CD4-positive, alpha-beta T cell treated with Interleukin-6 at 100 ng/mL for 8 hours (primary cell): ENCODE measurements at regions not wholly inside any gene's neighbourhood (a gene's known extent, or its start where the extent isn't known, plus 50 kb on each side); places are given as distances from the start of the nearest gene placed in this dataset.

Source experiments
- DNase-seq: peaks from one replicate; pipeline ENCODE4 v3.0.0-alpha.2; 2020; ENCODE audit warnings: mixed read lengths, low spot score

GRCh38 chr12:86681060-86681459 is 424.9 kb upstream of the MGAT4C start:
- DNase-seq, result no peak

DNA sequence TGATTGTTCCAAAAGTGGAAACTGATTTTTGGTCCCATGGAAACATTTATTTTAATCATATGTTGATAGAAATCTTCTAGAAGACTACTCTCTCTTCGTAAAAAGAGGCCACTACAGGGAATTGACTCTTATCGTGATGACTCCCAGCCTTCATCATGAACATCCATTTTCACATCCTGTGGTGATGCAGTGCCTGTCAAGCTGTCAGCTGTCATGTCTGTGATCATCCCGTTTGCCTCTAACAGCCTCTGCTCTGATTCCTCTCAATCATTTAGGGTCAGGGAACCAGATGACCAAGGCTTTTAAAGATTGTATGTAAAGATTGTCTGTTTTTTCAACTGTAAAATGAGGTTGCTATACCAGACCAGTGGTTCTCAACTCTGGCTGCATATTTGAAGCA is 419.0 kb upstream of the MGAT4C start:
- DNase-seq, result no peak

- no peak for DNase-seq
Measured at GRCh38 chr12:86670986-86671385, 414.8 kb upstream of the MGAT4C start.

DNA sequence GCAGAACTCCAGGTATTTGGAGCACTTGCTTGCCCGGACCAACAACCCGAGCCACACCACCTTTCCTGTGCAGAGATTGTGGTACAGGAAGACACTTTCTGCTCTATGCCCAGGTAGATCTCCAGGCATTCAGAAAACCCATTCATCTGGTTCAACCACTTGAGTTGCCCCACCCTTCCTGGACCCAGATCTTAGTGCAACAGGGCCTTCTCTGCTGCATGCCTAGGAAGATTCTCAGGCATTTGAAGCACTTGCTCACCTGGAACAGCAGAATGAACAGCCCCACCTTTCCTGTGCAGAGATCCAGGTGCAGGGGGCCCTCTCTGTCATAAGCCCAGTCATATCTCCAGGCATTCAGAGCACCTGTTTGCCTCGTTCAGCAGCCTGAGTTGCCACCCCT is 412.8 kb upstream of the MGAT4C start:
- DNase-seq, result no peak

DNA sequence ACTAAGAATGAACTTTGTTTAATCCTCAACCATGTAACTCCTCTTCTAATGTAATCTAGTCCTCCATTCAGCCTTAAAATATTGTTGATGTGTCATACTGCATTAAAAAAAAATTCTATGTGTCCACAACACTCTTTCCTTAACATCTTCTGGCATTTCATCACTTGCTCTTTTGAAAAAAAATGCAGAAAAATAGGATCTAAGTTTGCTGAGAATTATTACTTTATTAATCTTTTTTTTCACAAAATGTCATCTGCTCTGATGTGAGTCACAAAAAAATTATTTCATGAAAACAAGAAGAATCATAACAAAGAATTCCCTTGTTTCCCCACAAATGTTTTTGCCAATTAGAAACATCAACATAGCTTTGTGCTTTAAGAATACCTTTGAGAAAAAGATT is 410.1 kb upstream of the MGAT4C start:
- no peak for DNase-seq

DNA sequence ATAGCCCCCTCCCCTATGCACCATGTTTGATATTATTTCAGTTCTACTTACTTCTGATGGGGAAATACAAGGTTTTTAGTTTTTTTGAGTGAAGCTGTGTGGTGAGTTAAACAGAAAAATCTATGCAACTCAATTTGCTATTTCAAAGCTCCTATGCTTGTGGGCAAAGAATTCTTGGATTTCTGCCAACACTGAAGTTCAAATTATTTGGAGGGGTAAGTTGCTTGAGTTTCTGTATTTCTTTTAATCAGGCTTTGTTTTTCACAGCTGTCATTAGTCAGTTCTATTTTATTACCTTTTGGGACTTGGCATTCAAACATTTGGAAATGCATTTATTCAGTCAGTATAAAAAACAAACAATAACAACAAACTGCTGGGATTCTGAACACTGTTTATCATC is 407.5 kb upstream of the MGAT4C start:
- no peak for DNase-seq

DNA sequence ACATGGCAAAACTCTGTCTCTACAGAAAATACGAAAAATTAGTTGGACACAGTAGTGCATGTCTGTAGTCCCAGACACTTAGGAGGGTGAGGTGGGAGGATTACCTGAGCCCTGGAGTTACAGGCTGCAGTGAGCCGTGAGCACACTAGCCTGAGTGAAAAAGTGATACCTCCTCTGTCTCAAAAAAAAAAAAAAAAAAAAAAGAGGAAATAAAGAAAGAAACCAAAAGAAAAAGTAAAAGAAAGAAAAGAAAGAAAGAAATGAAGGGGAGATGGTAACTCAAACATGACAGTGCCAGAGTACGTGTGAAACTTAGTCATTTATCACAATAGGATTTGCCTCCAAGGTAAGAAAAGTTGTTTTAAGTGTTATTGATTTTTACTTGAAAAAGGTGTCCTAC is 407.0 kb upstream of the MGAT4C start:
- DNase-seq, result no peak

- DNase-seq, result no peak
Measured at GRCh38 chr12:86662464-86662863, 406.3 kb upstream of the MGAT4C start.

- DNase-seq, result no peak
Measured at GRCh38 chr12:86660488-86661147, 404.4 kb upstream of the MGAT4C start.

- no peak for DNase-seq
Measured at GRCh38 chr12:86659985-86660384, 403.8 kb upstream of the MGAT4C start.

DNA sequence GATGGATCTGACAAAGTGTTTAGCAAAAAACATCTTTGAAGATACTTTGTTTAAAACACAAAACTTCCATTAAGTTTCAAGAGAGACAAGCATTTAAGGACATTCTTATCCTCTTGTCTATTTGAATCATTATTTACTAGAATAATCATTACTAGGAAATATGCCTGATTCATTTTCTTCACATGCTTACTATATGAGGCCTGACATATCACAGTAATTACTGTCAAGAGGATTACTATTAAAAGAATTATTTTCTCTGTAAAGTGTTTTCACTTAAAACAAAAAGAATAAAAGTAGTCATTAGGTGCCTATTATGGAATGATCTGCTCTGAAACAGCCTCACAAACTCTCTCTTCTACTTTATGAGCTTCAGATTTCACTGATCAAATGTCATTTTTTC is 402.1 kb upstream of the MGAT4C start:
- no peak for DNase-seq

DNA sequence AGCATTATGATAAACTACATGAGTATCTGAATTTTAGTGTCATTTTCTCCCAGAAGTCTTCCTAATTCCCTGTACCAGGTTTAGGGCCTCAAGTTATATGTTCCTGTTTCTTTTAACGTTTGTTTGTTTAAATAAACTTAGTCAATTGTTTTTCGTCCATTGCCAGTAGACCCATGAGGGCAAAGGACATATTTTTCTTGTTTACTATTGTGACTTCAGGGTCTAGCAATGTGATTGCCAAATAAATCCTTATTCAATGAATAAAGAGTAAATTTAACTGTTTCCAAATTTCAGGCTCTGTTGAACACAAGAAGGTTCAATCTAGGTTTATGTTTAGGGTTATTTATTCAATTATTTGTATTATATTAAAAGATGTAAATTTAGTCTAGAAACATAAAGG is 391.6 kb upstream of the MGAT4C start:
- DNase-seq, result no peak

GRCh38 chr12:86634456-86635410 is 378.5 kb upstream of the MGAT4C start:
- no peak for DNase-seq

GRCh38 chr12:86627001-86627400 is 370.8 kb upstream of the MGAT4C start:
- DNase-seq, result no peak

DNA sequence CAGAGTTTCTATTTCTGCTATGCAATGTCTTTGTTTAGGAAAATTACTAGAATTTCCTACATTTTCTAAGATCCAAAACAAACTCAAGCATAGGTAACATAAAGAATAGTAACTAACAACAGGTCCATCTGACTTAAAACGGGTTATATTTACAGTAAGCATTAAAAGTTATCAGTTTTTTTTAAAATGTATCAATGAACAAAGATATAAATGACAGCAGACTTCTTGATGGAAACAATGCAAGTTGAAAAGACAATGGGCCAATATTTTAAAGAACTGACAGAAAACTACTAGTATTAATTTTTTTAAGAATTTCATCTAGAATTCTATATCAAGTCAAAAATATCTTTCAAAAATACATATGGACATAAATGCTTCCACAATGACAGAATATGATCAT is 367.1 kb upstream of the MGAT4C start:
- DNase-seq, result no peak

- no peak for DNase-seq
Measured at GRCh38 chr12:86621957-86622356, 365.8 kb upstream of the MGAT4C start.

- DNase-seq, result no peak
Measured at GRCh38 chr12:86613311-86613710, 357.1 kb upstream of the MGAT4C start.

- DNase-seq, result no peak
Measured at GRCh38 chr12:86608638-86609037, 352.4 kb upstream of the MGAT4C start.

DNA sequence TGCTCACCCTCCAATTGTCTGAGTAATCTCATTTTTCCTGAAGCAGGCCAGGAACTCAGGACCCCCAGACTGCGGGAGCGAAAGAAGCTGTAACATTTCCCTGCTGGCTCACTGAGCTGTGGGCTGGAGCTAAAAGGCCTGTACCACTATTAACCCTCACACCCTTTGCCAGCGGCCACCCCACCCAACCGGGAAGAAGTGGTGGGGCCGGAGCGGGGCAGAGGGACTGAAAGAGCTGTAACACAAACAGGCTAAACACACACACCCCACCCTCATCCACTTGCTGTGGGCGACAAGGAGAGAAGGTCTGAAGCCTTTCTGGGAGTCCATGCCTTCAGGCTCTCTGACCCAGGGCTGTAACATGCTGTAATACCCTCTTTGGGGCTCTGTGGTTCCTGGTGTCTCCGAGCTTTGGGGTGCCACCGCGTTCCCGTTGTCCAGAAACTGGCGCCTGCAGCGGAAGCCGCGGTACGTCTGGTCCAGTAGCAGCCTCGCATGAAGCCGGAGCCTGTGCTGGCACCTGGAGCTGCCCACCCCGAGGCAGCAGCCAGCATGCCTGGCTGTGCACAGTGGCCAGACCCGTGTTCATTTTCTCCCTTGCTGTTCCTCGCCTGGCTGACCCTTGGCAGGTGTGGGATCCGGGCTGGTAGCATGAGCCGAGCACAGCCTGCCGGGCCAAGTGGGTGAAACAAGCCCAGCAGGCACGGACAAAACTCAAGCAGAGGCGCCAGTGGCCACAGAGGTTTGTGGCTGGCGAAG is 345.5 kb upstream of the MGAT4C start:
- DNase-seq, result no peak

DNA sequence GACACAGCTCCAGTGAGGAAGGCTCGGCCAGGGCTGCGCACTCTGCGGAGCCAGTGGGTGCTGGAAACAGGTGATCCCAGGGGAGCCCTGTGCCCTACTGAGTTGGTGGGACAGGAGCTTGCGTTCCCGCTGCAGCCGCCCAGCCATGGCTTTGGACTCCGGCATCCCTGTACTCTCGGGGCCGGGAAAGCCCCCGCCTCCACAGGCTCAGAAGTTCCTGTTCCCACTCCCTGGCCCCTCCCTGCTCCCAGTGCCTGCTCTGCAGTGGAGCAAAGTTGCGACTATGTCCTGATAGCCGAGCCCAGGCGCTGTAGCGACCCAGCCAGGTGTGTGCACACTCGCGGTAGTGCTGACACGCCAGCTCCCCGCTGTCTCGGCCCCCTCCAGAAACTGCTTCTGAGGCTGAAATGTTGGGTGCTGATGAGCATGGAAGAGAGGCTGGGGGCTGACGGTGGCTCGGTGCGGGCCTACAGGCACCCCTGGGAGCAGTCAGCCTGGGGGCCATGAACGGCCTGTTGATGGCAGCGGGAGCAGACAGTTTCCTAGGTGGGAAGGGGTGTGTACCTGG is 344.6 kb upstream of the MGAT4C start:
- DNase-seq, result no peak

DNA sequence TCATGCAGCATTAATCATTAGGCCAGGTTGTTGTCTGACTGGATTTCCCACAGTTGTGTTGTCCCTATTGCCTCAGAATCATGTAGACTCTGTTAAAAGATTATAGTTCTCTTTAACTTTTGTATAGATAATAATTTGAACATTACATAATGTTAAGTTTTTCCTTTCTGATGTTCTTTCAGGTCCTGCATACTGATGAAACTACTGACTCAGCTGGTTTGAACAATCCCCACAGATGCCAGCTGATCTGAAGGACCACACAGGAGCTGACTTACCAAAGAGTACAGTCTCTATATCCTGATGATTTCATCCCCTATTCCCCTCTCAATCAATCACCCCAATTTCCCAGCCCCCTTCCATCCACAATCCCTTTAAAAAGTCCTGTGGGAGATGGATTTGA is 341.2 kb upstream of the MGAT4C start:
- DNase-seq, result no peak

DNA sequence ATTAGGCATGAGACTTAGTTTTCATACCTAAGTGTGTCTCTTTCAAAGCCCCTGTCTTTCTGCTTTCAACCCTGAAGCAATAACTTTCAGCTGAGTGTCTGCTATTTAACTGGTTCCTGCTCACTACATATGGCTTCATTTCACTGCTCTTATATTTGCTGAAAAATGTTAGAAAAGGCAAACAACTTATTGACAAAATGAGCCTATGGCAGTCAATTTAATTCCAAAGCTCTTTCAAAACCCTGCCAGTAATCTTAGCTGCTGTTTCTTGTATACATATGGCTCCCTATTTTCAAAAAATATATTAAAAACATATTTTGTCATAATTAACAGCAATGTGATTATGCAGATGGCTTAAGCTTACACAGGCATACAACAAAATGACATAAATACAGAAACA is 334.1 kb upstream of the MGAT4C start:
- DNase-seq, result no peak
